Limb (tissue), 2 donors: ENCODE measurements at regions not wholly inside any gene's neighbourhood (a gene's known extent, or its start where the extent isn't known, plus 50 kb on each side); places are given as distances from the start of the nearest gene placed in this dataset.
"Not testable (repeated sequence)": the region's sequence is repeated elsewhere in the genome, so short reads cannot be mapped to it uniquely, and the experiment has no call there.

Source experiments
- DNase-seq, 2 donors: peaks; one replicate each; pipeline ENCODE4 v3.0.0-alpha.2; 2016; ENCODE audit errors: extremely low spot score in 2 of 2

DNA sequence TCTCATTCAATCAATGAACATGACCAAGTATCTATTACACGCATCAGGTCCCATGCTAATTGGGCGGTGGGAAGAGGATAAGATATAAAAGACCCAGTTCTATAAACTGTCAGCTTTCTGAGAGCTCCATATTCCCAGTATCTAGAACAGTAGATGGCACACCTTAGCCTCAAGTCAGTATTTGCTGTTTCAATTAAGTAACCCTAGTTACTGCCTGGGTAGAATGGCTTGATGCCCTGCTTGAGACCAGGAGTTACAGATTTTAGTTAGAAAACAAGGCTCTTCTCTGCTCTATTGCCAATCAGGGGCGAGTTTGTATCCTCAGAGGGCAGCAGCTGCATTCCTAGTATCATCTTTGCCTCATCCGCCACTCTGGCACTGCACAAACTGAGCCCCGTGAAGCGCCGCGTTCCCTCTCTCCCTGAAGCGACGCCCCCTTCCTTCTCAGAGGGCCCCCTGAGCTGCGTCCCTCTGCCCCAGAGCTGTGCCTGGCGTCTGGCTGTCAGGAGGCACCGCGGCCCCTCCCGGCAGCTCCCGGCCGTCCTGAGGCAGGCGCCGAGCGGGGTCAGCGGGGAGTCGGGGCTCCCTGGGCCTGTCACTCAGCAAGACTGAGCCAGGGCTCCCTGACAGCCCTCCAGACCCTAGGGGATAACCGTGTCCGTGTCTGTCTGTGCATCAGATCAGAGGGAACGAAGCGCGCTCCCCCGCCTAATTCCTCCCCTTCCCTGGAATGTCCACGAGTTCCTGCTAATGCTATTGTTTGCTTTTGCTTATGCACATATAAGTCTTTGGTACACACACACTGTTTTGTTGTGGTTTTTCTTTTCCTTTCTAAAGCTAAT lies 212.4 kb upstream of the TTC29 start:
- DNase-seq, result peak in 1 of 2 donors; percentile 74

DNA sequence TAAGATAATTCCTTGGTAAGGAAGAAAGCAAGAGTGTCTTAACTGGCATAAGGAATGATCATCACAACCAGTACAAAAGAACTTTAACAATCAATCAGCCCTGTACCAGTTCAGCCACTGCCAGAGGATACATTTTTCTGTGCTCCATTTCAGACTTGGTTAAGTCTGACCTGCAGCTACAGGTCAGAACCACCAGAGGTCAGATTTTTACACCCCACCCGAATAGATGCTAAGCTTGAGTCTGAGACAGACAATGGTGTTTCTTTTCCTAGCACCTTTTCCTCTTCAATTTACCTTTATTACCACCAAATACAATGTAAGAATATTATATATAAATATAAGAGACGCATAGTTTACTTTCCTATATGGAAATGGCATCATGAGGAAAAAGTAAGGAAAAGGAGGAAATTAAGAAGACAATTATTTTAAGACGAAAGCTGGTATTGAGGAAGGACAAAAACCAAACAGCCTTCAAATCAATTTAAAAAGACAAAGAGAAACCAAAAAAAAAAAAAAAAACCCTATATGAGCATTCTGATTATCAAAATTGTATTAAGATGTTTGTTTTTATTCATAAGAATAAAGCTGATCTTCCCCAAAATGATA lies 215.3 kb upstream of the TTC29 start:
- DNase-seq, result peak in 1 of 2 donors; percentile 81

DNA sequence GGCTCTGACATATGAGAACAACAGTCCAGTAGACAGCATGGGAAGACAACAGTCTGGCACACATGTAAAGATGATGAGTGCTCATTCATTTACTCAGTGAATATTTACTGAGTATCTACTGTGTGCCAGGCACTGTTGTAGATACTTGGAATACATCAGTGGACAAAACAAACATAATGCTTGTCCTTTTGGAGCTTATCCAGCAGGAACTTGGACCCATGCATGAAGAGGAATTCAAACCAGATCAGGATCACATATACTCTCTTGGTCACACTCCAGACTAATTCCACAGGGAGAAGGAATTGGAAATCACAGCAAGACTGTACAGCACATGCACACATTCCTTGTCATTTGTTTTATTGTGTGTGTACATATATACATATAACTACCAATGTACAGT lies 217.6 kb upstream of the TTC29 start:
- DNase-seq, result no peak

DNA sequence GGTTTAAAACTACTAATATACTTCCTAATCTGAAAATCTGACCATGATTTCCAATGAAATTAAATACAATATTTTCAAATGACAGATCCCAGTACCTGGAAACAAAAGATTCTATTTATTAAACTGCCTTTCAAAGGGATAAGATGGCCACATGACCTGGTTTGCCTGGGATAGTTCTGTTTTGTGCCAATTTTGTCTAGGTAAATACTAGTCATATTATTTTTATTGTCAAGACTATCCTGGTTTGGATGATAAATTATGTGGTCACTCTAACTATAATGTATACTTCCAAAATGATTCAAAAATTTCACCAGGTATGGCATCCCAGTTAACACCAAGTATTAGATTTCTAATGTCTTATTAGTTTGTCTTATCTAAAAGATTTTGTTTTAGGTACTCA lies 222.5 kb upstream of the TTC29 start:
- not testable (repeated sequence) for DNase-seq

DNA sequence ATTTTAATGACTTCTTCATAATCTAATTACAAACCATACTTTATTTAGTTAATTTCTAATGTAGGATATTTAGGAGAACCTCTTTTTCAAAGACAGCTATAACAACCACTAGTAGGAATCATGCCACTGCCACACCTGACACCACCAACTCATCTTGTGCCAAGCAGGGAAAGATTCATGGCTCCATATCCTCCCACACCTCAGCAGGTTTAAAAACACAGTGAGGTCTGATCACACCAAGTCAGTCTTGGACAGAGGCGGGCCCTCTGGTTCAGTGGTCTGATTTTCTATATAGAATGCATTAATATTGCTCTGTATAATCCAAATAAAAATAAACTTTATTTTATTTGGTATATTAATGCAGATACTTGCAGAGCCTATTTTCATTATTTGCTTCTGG lies 227.7 kb upstream of the TTC29 start:
- no peak for DNase-seq

DNA sequence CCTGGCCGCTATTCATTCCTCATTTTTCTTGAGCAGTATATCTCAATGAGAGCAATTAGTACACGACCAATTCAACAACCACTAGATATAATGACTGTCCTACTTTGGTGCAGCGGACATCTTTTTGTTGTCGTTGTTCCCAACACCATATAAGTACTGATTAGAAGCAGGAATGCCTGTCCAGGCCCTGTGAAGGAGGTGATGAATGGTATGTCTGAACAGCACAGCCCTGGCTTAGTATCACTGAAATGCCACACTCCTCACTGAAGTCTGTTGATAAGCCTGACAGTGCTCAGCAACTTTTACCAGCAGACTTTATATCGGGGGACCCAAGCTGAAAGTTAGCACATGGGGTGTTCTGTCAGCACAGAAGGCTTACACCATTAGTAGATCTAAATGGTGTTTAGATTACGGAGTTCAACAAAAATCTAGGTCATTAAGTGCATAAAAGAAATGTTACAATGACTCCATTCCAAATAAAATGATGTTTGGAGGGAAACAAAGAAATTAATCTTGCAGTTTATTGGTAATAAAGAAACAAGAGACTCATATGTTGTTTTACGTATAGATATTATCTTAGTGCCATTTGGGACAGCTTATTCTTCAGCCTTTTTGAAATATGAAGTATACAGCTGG lies 228.3 kb upstream of the TTC29 start:
- no peak for DNase-seq

DNA sequence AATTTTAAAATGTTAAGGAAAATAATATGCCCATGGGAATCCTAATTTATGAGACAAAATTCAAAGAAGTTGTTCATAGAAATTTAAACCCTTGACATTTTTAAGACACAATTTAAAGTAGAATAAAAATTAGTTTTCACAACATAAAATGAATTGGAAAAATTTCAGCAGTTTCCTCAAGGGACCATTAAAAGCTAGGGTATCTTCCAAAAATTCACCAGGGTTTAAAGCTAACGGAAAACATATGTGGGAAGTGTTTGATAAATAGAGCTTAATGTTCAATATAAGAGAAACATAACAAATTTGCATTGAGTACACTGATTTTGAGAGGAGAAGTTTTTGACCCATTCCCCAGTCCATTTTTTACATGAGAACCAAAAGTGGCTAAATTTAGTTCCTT lies 228.9 kb upstream of the TTC29 start:
- DNase-seq, result no peak

DNA sequence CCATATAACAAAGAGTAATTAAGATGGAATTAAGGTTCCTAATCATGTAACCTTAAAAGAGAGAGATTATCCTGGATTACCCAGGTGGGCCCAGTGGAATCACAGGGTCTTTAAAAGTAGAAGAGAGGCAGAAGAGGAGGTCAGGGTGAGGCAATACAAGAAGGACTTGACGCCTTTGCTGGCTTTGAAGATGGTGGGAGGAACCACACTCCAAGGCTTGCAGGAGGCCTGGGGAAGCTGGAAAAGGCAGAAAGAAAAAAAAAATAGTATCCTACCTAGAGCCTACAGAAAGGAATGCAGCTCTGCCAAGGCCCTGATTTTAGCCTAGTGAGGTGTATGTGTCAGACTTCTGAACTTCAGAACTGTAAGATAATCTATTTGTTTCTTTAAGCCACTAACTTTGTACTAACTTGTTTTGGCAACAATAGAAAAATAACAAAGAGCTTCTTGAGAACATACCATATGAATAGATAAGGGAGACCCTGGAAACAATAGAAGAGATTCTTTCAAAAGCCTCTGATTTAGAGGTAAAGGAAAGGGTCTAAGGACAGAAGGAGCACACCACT lies 229.9 kb upstream of the TTC29 start:
- DNase-seq, result no peak

DNA sequence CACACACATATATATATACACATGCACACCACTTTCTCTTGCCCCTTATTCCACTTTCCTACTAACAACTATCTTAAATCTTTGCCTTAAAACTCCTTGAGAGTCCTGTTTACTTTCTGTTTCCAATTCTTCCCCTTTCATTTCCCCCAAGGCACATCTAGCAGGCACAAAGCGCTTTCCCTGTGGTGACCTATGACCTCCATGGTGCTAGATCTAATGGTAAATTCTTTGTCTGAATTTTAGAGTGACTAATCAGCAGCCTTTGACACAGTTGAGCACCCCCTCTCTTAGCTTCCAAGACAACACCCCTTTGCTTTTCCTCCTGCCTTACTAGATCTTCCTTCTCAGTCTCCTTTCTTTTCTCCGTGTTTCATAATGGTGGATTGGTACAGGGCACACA lies 236.4 kb upstream of the TTC29 start:
- DNase-seq, result no peak

DNA sequence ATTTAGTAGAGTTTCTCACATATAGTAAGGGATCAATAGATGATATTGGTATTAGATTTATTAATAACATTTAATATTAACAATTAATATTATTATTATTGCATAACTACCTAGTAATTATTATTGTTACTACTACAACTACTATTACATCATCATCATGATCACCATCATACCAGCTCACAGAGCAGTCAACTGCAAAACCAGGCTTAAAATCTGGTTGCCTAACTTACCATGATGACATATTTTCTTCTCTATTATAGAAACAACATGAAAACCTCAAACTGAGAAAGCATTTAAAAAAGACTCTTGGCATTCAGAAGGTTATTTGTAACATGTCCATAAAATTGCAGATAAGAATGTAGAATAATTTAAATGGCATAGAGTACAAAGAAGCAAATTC lies 247.0 kb upstream of the TTC29 start:
- DNase-seq, result no peak

DNA sequence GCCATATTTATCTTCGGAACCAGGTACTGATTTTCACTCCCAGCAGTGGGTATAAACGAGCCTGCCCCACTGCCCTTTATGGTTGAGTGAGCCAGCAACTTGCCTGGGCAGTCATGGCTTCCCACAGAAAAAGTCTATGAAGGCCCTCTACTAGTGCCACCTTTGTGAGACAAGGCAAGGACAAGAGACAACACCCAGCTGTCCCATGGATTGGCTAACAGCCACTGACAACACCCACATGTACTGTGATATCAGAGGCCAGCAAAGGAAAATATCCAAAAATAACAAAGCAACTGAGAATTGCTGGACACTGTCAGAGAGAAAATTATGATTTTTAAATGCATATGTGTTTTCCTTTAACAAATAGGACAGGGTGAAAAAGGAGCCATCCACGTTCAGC lies 248.4 kb upstream of the TTC29 start:
- no peak for DNase-seq

DNA sequence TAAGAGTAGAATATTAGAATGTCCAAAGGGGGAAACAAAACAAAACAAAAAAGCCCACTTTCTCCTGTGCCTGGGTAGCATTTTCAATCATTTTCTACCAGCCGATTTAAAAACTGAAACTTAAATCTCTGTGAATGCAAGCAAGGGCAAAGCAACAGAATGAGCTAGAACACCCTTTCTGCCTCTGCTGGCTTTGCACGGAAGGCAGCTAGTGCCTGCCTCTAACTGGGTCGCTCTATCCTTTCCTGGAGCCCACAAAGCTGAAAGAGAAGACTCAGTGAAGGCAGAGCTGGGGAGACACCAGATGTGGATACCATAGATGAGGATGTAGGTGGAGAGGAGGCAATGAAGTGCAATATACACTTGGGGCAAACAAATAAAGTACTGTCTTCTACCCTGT lies 248.9 kb upstream of the TTC29 start:
- no peak for DNase-seq

DNA sequence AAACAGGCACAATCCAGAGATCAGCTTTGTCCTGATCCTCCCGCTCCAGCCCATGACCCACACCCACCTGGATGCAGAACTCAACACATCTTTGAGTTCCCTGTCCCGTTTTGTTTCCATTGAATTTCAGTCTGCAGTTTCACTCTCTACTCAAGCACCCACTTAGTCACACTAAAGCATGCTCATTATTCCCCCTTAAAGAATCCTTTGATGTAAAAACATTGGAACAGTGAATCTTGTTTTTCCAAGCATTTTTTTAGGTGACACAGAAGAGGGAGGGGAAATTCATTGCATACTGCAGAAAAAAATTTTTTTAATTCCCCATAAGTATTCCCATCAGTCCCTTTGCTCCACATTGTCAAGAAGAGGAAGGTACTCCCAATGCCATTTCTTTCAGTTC lies 249.7 kb upstream of the TTC29 start:
- no peak for DNase-seq

DNA sequence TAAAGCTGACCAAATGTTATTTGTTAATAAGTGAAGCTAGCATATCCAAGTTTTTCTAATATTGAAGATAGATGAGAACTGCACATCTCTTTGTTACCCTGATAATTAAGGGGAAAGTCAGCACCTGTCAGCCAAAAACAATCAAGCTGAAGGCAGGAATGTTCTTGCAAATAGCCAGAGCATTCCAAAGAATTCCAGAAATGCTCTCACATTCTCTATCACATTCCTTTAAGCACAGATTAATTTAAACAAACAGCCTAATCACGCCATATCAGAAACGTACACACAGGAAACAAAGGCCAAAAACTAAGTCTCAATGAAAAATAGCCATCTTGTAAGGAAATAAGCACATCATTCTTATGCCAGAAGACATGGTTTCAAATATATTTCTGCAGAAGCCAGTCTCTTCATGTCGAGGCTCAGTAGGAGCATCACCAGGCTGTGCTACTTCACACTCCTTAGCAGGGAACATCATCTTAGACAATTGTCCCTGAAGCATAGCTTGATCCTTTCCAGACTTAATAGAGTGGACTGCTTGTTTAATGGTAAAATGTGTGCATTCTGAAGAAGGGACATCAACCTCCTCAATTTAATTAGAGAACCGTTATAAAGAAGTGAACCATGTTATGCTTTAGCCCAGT lies 252.9 kb upstream of the TTC29 start:
- no peak for DNase-seq

DNA sequence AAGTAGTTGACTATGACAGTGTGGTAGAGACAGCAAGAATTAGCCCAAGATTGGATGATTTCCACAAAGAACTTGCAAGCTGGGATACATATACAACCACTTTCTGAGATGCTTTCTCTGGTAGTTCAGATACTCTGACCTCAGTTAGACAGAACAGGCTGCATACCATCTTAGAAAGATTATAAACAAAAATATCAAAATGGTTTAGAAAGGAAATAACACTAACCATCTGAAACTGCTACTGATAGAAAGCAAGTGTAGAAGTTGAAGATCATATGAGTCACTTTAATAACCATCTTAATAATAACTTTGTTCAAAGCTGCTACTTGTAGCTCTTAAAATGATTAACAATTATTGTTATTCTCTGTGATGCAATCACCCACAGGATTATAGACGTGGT lies 255.4 kb upstream of the TTC29 start:
- DNase-seq, result no peak

DNA sequence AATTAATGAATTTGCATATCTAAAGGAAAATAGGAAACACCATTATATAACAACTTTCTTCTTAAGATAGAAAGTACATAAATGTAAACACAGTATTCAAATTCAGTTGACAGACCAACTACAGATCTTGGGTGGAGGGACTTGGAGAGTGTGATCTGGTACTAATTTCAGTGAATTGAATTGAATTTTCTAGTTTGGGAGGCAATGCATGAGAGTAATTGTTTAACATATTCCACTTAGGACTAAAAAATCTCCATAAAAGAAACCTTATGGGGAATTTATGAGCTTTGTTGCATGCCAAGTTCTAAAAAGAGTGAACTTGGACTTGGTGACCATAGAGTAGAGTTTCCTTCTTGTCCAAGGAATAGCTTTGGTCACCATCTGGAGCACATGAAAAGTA lies 261.1 kb upstream of the TTC29 start:
- no peak for DNase-seq

DNA sequence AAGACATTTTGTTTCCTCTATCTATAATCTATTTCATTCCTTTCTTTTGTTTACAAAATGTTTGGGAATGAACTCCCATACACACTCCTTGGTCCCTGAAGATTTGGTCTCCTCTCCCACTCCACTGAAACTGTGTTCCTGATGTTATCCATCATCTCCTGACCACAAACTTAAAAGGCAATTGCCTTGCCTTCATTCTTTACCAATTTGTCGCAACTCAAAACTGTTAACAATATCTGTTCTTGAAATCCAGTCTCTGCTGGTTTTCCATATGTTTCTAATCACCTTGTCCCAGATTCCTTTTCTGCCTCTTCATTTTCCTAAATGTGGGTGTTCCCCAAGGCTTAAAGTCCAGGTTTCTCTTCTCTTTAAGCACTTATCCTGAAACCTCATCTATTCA lies 262.2 kb upstream of the TTC29 start:
- no peak for DNase-seq

DNA sequence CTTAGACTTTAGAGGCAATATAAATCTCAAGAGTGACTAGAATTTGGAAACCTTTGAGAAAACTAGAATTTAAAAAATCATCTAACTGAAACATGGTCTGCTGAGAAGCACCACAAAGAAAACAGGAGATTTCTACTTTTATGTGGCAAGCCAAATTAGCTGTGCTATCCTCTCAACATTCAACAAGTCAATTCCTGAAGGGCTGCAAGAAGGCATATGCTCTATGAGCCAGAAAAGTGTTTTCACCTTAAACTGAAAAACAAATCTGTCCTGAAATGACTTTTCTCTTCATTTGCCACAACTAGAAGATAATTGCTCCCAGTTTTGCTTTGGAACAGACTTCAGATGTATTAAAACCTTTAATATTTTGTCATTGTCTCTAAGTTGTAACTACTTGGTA lies 263.2 kb upstream of the EDNRA start:
- no peak for DNase-seq

DNA sequence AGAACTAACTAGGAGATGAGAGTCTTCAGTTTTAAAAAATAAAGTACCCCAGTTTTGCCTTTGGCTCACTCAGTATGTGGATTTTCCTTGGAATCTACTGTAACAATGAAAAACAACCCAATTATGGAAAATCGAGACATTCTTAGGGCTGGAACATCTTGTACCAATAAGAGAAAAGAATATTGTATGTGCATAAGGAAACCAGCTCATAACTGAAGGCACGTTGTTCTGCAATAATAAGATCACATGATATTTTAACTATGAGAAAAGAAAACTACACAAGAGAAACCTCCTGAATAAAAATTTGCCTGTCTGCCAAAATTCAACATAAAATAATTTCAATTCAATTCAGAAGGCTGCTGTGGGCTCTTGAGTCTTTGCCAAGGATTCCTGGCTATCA lies 261.8 kb upstream of the EDNRA start:
- no peak for DNase-seq

DNA sequence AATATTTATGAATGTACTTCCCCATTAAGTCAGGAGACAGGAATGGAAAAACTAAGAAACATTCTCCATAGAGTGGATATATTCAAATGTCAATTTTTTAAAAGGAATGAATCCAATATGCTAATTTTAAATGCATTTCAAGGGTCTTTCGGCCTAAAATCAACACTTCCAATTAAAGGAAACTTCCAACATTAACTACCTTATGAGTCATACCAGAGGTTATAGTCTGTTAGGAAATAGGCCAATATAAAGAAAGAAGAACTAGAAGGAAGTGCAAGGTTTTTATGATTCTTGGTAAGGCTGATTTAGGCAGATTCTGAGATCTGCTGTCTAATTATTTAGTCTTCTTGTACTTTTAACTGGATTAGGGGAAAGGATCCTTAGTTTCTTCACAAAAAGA lies 260.1 kb upstream of the EDNRA start:
- no peak for DNase-seq

DNA sequence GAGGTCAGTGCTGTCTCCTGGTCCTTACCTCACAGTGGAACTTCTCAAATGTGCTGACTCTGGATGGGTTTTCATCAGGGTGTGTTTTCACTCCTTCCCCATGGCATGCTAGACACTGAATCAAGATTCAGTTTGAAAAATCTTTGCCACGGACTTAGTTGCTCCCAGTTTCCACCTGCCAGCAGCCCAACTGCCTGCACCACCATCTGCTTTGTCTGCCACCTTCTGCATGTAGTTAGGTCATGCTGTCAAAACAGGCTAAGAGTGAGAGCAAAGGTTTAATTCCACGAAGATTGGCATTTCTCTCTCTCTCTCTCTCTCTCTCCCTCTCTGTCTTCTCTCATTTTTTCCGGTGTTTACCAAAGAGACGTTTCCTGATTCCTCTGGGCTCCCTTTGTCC lies 258.0 kb upstream of the EDNRA start:
- no peak for DNase-seq

DNA sequence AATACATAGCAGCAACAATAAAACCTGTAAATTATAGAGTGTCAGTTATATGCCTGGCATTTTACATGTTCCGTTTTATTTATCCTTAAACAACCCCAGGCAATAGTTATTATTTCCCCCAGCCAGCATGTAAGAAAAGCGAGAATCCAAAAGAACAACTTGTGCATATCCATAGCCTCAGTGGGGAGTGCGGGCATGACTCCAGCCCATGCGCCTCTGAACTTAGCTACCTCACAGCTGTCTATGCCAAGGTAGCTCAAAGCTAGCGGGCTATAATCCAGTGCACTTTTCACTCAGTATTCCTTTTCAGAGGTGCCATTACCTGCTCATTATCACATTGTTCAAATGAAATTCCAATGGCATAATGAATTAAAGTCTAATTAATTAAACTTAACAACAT lies 257.3 kb upstream of the EDNRA start:
- DNase-seq, result no peak
